Activated CD4-positive, alpha-beta T cell treated with anti-CD3 and anti-CD28 coated beads, Interleukin-2, amount 50 U/mL, for 48 hours (primary cell): ENCODE measurements at regions not wholly inside any gene's neighbourhood (a gene's known extent, or its start where the extent isn't known, plus 50 kb on each side); places are given as distances from the start of the nearest gene placed in this dataset.
"Not testable (repeated sequence)": the region's sequence is repeated elsewhere in the genome, so short reads cannot be mapped to it uniquely, and the experiment has no call there.

ENCODE experiments used
- DNase-seq, 2 experiments: peaks; one replicate each; pipeline ENCODE4 v3.0.0-alpha.2; 2020

- not testable (repeated sequence) for DNase-seq
Observed at GRCh38 chr12:91711925-91712324, 433.7 kb downstream of the BTG1 start.

GRCh38 chr12:91706466-91706865 is 439.2 kb downstream of the BTG1 start:
- DNase-seq = no peak

GRCh38 chr12:91704446-91704845 is 441.2 kb downstream of the BTG1 start:
- no peak for DNase-seq

- no peak for DNase-seq
Observed at GRCh38 chr12:91703491-91704283, 442.0 kb downstream of the BTG1 start.

GRCh38 chr12:91702843-91703425 is 442.7 kb downstream of the BTG1 start:
- DNase-seq = no peak

GRCh38 chr12:91695964-91696363 is 449.7 kb downstream of the BTG1 start:
- DNase-seq = no peak

- DNase-seq = not testable (repeated sequence)
Observed at GRCh38 chr12:91695406-91695805, 450.2 kb downstream of the BTG1 start.

GRCh38 chr12:91690531-91690930 is 455.1 kb downstream of the BTG1 start:
- DNase-seq = no peak

- DNase-seq = no peak
Observed at GRCh38 chr12:91687052-91688017, 458.3 kb downstream of the BTG1 start.

GRCh38 chr12:91685917-91686316 is 459.7 kb downstream of the BTG1 start:
- no peak for DNase-seq

- DNase-seq = no peak
Observed at GRCh38 chr12:91681751-91682150, 463.9 kb downstream of the BTG1 start.

- DNase-seq = no peak
Observed at GRCh38 chr12:91680864-91681263, 464.8 kb downstream of the BTG1 start.

GRCh38 chr12:91677556-91677955 is 468.1 kb downstream of the BTG1 start:
- DNase-seq = no peak

- no peak for DNase-seq
Observed at GRCh38 chr12:91675401-91675800, 470.2 kb downstream of the BTG1 start.

GRCh38 chr12:91672130-91672529 is 473.5 kb downstream of the BTG1 start:
- DNase-seq = no peak

- no peak for DNase-seq
Observed at GRCh38 chr12:91667694-91668093, 478.0 kb downstream of the BTG1 start.

GRCh38 chr12:91663744-91664143 is 481.1 kb upstream of the DCN start:
- no peak for DNase-seq

- no peak for DNase-seq
Observed at GRCh38 chr12:91663310-91663709, 480.7 kb upstream of the DCN start.

GRCh38 chr12:91662021-91662420 is 479.4 kb upstream of the DCN start:
- no peak for DNase-seq

GRCh38 chr12:91657032-91657431 is 474.4 kb upstream of the DCN start:
- DNase-seq = no peak

GRCh38 chr12:91655966-91656365 is 473.3 kb upstream of the DCN start:
- DNase-seq = no peak

- DNase-seq = no peak
Observed at GRCh38 chr12:91654087-91654486, 471.5 kb upstream of the DCN start.

- DNase-seq = no peak
Observed at GRCh38 chr12:91651728-91652127, 469.1 kb upstream of the DCN start.

GRCh38 chr12:91643763-91644162 is 461.1 kb upstream of the DCN start:
- no peak for DNase-seq
